HepG2 (cell line): ENCODE measurements at regions not wholly inside any gene's neighbourhood (a gene's known extent, or its start where the extent isn't known, plus 50 kb on each side); places are given as distances from the start of the nearest gene placed in this dataset.

Experiments used
- ATAC-seq: fragments of 200-7000 bp; cut with Tn5 transposase; 3 replicates; pipeline ENCODE4 v1.9.1; 2020; ENCODE audit warnings: mild to moderate bottlenecking, moderate library complexity
- BruUV-seq: library from RNA; stranded (reverse); fragments of 400-500 nt; replicated peaks from 2 replicates; lab custom pipeline; 2021; lab: Mats Ljungman, UMichigan
- CTCF ChIA-PET: fragments of 300-600 bp; formaldehyde crosslinking; extraction: SDS; loops from one replicate; lab custom pipeline; 2021; ENCODE audit warnings: low total read pairs, inconsistent platforms, low intra/inter-chr PET ratio; lab: Yijun Ruan, JAX
- POLR2A ChIA-PET: fragments of 350-600 bp; sonication (Branson Sonifier 250); formaldehyde crosslinking; loops from one replicate; lab custom pipeline; 2020; ENCODE audit warnings: antibody characterized with exemption, inconsistent platforms; lab: Yijun Ruan, JAX
- DNase-seq: peaks from one replicate; pipeline ENCODE4 v3.0.0-alpha.2; 2015; ENCODE audit warnings: low spot score
- FAIRE-seq: peaks from 3 replicates; lab custom pipeline; 2011; peaks lifted over from hg19 to GRCh38; lab: Jason Lieb, UNC
- H2AFZ ChIP-seq: one replicate; pipeline ENCODE4 v1.6.1; 2011; ENCODE audit warnings: low read length, inconsistent platforms
- H3K27ac ChIP-seq: fragments of 300-600 bp; 3 replicates; pipeline ENCODE4 v1.8.0; 2011; ENCODE audit warnings: mixed run types, mild to moderate bottlenecking, mixed read lengths, low read length, inconsistent platforms; ENCODE audit not compliant: insufficient read depth; ENCODE audit errors: extremely low read length
- H3K27me3 ChIP-seq, 2 experiments: fragments of 200-600 bp in 1 of 2; 2 replicates in 1 of 2; 3 replicates in 1 of 2; pipeline versions ENCODE4 v1.6.0 to v1.8.0; 2011; ENCODE audit warnings: low read length in 2 of 2, mild to moderate bottlenecking in 2 of 2, moderate library complexity in 2 of 2, inconsistent platforms in 1 of 2; ENCODE audit not compliant: insufficient read depth in 2 of 2, control insufficient read depth in 1 of 2
- H3K36me3 ChIP-seq, 2 experiments: fragments of 200-600 bp in 1 of 2; replicated peaks in 1 of 2; 2 replicates in 1 of 2; 3 replicates in 1 of 2; pipeline versions ENCODE4 v1.5.1 to v1.8.0; 2011; ENCODE audit warnings: low read length in 2 of 2, inconsistent platforms in 1 of 2; ENCODE audit not compliant: insufficient read depth in 2 of 2, control insufficient read depth in 1 of 2
- H3K4me1 ChIP-seq: 2 replicates; pipeline ENCODE4 v1.5.1; 2012; ENCODE audit warnings: low read length, inconsistent platforms; ENCODE audit not compliant: insufficient read depth
- H3K4me2 ChIP-seq: 2 replicates; pipeline ENCODE4 v1.6.0; 2011; ENCODE audit warnings: low read depth, low read length, inconsistent platforms
- H3K4me3 ChIP-seq, 3 experiments: fragments of 200-600 bp in 1 of 3; sonication (generic), shearing (Covaris generic) in 1 of 3; replicated peaks in 1 of 3; 2 replicates each; pipeline ENCODE4 v1.5.1; 2011 to 2016; ENCODE audit warnings: low read length in 3 of 3, inconsistent platforms in 2 of 3, low read depth in 2 of 3, mild to moderate bottlenecking in 2 of 3, control low read depth in 1 of 3, mixed read lengths in 1 of 3; ENCODE audit not compliant: insufficient read depth in 1 of 3
- H3K79me2 ChIP-seq: one replicate; pipeline ENCODE4 v1.6.1; 2011; ENCODE audit warnings: low read length, inconsistent platforms; ENCODE audit not compliant: insufficient read depth
- H3K9ac ChIP-seq: 2 replicates; pipeline ENCODE4 v1.6.0; 2011; ENCODE audit warnings: mild to moderate bottlenecking, low read depth, low read length, inconsistent platforms; ENCODE audit not compliant: insufficient read depth
- H3K9me3 ChIP-seq: 2 replicates; pipeline ENCODE4 v1.5.1; 2012; ENCODE audit warnings: mild to moderate bottlenecking, low read length
- H4K20me1 ChIP-seq: 2 replicates; pipeline ENCODE4 v1.6.0; 2011; ENCODE audit warnings: inconsistent platforms, mild to moderate bottlenecking, low read length, moderate library complexity; ENCODE audit not compliant: insufficient read depth
- CBFB ChIP-seq: sonication (generic); formaldehyde crosslinking; IDR thresholded peaks from 2 replicates; pipeline ENCODE4 v1.4.0; 2020; ENCODE audit warnings: missing genetic modification reagents
- FOXC1 ChIP-seq: sonication (generic); formaldehyde crosslinking; IDR thresholded peaks from 2 replicates; pipeline ENCODE4 v1.8.0; 2022; ENCODE audit warnings: mild to moderate bottlenecking, missing genetic modification reagents, borderline replicate concordance
- HOXA7 ChIP-seq: sonication (generic); formaldehyde crosslinking; IDR thresholded peaks from 2 replicates; pipeline ENCODE4 v1.8.1; 2022; ENCODE audit warnings: mild to moderate bottlenecking, missing genetic modification reagents, moderate library complexity
- ISX ChIP-seq: sonication (generic); formaldehyde crosslinking; conservative IDR thresholded peaks from 2 replicates; pipeline ENCODE4 v1.5.0; 2020; ENCODE audit warnings: missing genetic modification reagents
- KDM4B ChIP-seq: sonication (generic); formaldehyde crosslinking; IDR thresholded peaks from 2 replicates; pipeline ENCODE4 v1.4.0; 2020; ENCODE audit warnings: missing genetic modification reagents
- NBN ChIP-seq: fragments of 450-650 bp; conservative IDR thresholded peaks from 2 replicates; pipeline ENCODE4 v1.6.1; 2017
- RCOR2 ChIP-seq: IDR thresholded peaks from 2 replicates; pipeline ENCODE4 v1.6.1; 2016; ENCODE audit warnings: missing biosample characterization, missing genetic modification reagents
- YY1 ChIP-seq: IDR thresholded peaks from 2 replicates; pipeline ENCODE4 v1.6.1; 2011; ENCODE audit warnings: low read length, low read depth, moderate library complexity, mild to moderate bottlenecking; ENCODE audit not compliant: insufficient read depth, insufficient replicate concordance
- ZKSCAN5 ChIP-seq: sonication (generic); formaldehyde crosslinking; IDR thresholded peaks from 2 replicates; pipeline ENCODE4 v1.5.1; 2020; ENCODE audit warnings: mild to moderate bottlenecking, missing genetic modification reagents
- ZMYM3 ChIP-seq: sonication (generic); formaldehyde crosslinking; IDR thresholded peaks from 2 replicates; pipeline ENCODE4 v1.5.1; 2020; ENCODE audit warnings: mild to moderate bottlenecking, missing genetic modification reagents
- ZNF207 ChIP-seq: fragments of 450-650 bp; IDR thresholded peaks from 2 replicates; pipeline ENCODE4 v1.6.1; 2016; ENCODE audit warnings: antibody characterized with exemption, borderline replicate concordance
- ZNF558 ChIP-seq: sonication (generic); formaldehyde crosslinking; IDR thresholded peaks from 2 replicates; pipeline ENCODE4 v1.9.0; 2022; ENCODE audit warnings: mild to moderate bottlenecking, missing genetic modification reagents, borderline replicate concordance
- ZNF782 ChIP-seq: sonication (generic); formaldehyde crosslinking; IDR thresholded peaks from 2 replicates; pipeline ENCODE4 v1.4.0; 2020; ENCODE audit warnings: missing genetic modification reagents, mild to moderate bottlenecking, borderline replicate concordance
- WGBS: methylation state at CpG from one replicate; pipeline ENCODE4 v1.1.6; 2017; ENCODE audit warnings: low lambda C conversion rate; 5-methylcytosine and 5-hydroxymethylcytosine counted together
- in situ Hi-C: cut with HindIII; loops from 2 replicates; pipeline ENCODE4 v1.10.0; 2017; ENCODE audit warnings: low pct_unique_long_range_greater_than_20kb; ENCODE audit not compliant: extremely low pct_ligation_motif_present
- intact Hi-C: fragments of 100-400 bp; cut with micrococcal nuclease; formaldehyde crosslinking; loops from one replicate; pipeline ENCODE4 v1.10.0; 2022; ENCODE audit not compliant: unreplicated experiment
- TF ChIP-seq, protein P1 (sequence below): sonication (generic); formaldehyde crosslinking; IDR thresholded peaks from 2 replicates; pipeline ENCODE4 v1.4.0; 2020; ENCODE audit warnings: mild to moderate bottlenecking, missing genetic modification reagents
- TF ChIP-seq, protein P2 (sequence below): sonication (generic); formaldehyde crosslinking; IDR thresholded peaks from 2 replicates; pipeline ENCODE4 v1.4.0; 2020; ENCODE audit warnings: missing genetic modification reagents
- TF ChIP-seq, protein P3 (sequence below): fragments of 450-650 bp; IDR thresholded peaks from 2 replicates; pipeline ENCODE4 v1.6.1; 2016
- TF ChIP-seq, protein P4 (sequence below): IDR thresholded peaks from 2 replicates; pipeline ENCODE4 v1.6.1; 2018; ENCODE audit warnings: missing genetic modification reagents
- TF ChIP-seq, protein P5 (sequence below): sonication (generic); formaldehyde crosslinking; IDR thresholded peaks from 2 replicates; pipeline ENCODE4 v1.5.0; 2020; ENCODE audit warnings: missing genetic modification reagents
- TF ChIP-seq, protein P6 (sequence below): sonication (generic); formaldehyde crosslinking; IDR thresholded peaks from 2 replicates; pipeline ENCODE4 v1.5.0; 2020; ENCODE audit warnings: missing genetic modification reagents

DNA sequence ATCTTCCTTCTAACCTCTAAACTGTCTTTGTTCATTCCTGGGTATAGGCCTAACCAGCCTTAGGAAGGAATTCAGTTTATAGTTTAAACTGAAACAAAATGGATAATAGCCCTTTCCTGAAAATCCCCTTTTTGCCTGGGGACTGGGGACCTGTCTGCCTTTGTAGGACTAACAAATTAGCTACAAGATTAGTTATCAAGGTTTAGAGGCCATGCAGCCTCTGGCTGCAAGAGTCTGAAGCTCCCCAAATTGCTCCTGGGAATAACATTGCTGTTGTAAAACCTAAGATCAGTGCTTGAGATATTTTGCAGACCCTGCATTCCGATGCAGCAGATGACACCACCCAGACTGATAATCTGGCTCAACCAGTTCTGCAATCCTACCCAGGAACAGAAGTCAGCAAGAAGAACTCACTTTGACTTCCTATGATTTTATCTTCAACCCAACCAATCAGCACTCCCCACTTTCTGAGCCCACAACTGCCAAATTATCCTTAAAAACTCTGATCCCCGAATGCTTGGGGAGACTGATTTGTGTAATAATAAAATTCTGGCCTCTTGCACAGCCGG is 96.6 kb upstream of the ETV3 start:
- ATAC-seq (no peak), FAIRE-seq (no peak), DNase-seq (no peak)
- Histone ChIP-seq H3K9ac (no peak overlapping the region), H3K36me3 (no peaks in the 10 kb centered on the region), H3K79me2 (no peaks in the 10 kb centered on the region), H3K9me3 (no peaks in the 10 kb centered on the region), H3K4me3 (no peak overlapping the region), H3K27me3 (no peaks in the 10 kb centered on the region), H4K20me1 (no peaks in the 10 kb centered on the region), H3K27ac (no peak overlapping the region), H3K4me1 (peaks cover 82% of the 10 kb centered on the region), H2AFZ (no peak overlapping the region), H3K4me2 (no peak overlapping the region)
- in situ Hi-C loops (no loop called here), intact Hi-C loops (no loop called here)
- CTCF ChIA-PET = no interaction called here
- BruUV-seq = no TSS peak
- POLR2A ChIA-PET = no interaction called here
- WGBS = 95% methylated on average over 3 of the region's 3 CpGs
- TF ChIP-seq ZMYM3 (CRISPR knock-in tag) = no peak
- no peak for TF ChIP-seq NBN
- TF ChIP-seq ZNF207 = no peak
- TF ChIP-seq, protein P1, sequence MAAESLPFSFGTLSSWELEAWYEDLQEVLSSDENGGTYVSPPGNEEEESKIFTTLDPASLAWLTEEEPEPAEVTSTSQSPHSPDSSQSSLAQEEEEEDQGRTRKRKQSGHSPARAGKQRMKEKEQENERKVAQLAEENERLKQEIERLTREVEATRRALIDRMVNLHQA (CRISPR knock-in tag) = no peak
- no peak for TF ChIP-seq FOXC1 (CRISPR knock-in tag)
- TF ChIP-seq HOXA7 (CRISPR knock-in tag) = no peak
- TF ChIP-seq, protein P2, sequence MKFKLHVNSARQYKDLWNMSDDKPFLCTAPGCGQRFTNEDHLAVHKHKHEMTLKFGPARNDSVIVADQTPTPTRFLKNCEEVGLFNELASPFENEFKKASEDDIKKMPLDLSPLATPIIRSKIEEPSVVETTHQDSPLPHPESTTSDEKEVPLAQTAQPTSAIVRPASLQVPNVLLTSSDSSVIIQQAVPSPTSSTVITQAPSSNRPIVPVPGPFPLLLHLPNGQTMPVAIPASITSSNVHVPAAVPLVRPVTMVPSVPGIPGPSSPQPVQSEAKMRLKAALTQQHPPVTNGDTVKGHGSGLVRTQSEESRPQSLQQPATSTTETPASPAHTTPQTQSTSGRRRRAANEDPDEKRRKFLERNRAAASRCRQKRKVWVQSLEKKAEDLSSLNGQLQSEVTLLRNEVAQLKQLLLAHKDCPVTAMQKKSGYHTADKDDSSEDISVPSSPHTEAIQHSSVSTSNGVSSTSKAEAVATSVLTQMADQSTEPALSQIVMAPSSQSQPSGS (CRISPR knock-in tag) = no peak
- no peak for TF ChIP-seq ISX (CRISPR knock-in tag)
- TF ChIP-seq, protein P3, sequence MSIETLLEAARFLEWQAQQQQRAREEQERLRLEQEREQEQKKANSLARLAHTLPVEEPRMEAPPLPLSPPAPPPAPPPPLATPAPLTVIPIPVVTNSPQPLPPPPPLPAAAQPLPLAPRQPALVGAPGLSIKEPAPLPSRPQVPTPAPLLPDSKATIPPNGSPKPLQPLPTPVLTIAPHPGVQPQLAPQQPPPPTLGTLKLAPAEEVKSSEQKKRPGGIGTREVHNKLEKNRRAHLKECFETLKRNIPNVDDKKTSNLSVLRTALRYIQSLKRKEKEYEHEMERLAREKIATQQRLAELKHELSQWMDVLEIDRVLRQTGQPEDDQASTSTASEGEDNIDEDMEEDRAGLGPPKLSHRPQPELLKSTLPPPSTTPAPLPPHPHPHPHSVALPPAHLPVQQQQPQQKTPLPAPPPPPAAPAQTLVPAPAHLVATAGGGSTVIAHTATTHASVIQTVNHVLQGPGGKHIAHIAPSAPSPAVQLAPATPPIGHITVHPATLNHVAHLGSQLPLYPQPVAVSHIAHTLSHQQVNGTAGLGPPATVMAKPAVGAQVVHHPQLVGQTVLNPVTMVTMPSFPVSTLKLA = no peak
- no peak for TF ChIP-seq RCOR2
- TF ChIP-seq ZKSCAN5 (CRISPR knock-in tag) = no peak
- TF ChIP-seq CBFB (CRISPR knock-in tag) = no peak
- TF ChIP-seq, protein P4, sequence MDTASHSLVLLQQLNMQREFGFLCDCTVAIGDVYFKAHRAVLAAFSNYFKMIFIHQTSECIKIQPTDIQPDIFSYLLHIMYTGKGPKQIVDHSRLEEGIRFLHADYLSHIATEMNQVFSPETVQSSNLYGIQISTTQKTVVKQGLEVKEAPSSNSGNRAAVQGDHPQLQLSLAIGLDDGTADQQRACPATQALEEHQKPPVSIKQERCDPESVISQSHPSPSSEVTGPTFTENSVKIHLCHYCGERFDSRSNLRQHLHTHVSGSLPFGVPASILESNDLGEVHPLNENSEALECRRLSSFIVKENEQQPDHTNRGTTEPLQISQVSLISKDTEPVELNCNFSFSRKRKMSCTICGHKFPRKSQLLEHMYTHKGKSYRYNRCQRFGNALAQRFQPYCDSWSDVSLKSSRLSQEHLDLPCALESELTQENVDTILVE (CRISPR knock-in tag) = no peak
- TF ChIP-seq KDM4B (CRISPR knock-in tag) = no peak
- TF ChIP-seq YY1 = no peak
- TF ChIP-seq, protein P5, sequence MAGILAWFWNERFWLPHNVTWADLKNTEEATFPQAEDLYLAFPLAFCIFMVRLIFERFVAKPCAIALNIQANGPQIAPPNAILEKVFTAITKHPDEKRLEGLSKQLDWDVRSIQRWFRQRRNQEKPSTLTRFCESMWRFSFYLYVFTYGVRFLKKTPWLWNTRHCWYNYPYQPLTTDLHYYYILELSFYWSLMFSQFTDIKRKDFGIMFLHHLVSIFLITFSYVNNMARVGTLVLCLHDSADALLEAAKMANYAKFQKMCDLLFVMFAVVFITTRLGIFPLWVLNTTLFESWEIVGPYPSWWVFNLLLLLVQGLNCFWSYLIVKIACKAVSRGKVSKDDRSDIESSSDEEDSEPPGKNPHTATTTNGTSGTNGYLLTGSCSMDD (CRISPR knock-in tag) = no peak
- TF ChIP-seq, protein P6, sequence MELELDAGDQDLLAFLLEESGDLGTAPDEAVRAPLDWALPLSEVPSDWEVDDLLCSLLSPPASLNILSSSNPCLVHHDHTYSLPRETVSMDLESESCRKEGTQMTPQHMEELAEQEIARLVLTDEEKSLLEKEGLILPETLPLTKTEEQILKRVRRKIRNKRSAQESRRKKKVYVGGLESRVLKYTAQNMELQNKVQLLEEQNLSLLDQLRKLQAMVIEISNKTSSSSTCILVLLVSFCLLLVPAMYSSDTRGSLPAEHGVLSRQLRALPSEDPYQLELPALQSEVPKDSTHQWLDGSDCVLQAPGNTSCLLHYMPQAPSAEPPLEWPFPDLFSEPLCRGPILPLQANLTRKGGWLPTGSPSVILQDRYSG (CRISPR knock-in tag) = no peak
- no peak for TF ChIP-seq ZNF558 (CRISPR knock-in tag)
- no peak for TF ChIP-seq ZNF782 (CRISPR knock-in tag)
